ENCODE measurements at regions not wholly inside any gene's neighbourhood (a gene's known extent, or its start where the extent isn't known, plus 50 kb on each side); places are given as distances from the start of the nearest gene placed in this dataset.

- H3K4me3 ChIP-seq (ENCODE audit: low read depth, low read length), result no peak overlapping the region
- peaks cover 19% of the 10 kb centered on the region; the same call in 1 of the 2 replicates for H3K27me3 ChIP-seq (ENCODE audit: control insufficient read depth, insufficient read depth, low read length)
- 0 out of 2 replicates have a peak, but pooled peaks cover 2% of the 10 kb centered on the region for H3K4me1 ChIP-seq (ENCODE audit: control insufficient read depth, insufficient read depth, low read length)
- H3K9me3 ChIP-seq (ENCODE audit: control insufficient read depth, insufficient read depth, low read depth, low read length), result no peaks in the 10 kb centered on the region
- no peaks in the 10 kb centered on the region for H3K36me3 ChIP-seq (ENCODE audit: control insufficient read depth, insufficient read depth, low read length)
- no peak overlapping the region for H3K27ac ChIP-seq (ENCODE audit: low read depth, low read length)
- no peak overlapping the region for H3K9ac ChIP-seq (ENCODE audit: low read length)
Observed at GRCh38 chr17:34776456-34777443, 184.5 kb downstream of the CCT6B start.

- Histone ChIP-seq H3K9me3 (ENCODE audit: control insufficient read depth, insufficient read depth, low read depth, low read length) (no peaks in the 10 kb centered on the region), H3K27ac (ENCODE audit: low read depth, low read length) (no peak overlapping the region), H3K4me1 (ENCODE audit: control insufficient read depth, insufficient read depth, low read length) (no peaks in the 10 kb centered on the region), H3K36me3 (ENCODE audit: control insufficient read depth, insufficient read depth, low read length) (no peaks in the 10 kb centered on the region), H3K4me3 (ENCODE audit: low read depth, low read length) (no peak overlapping the region), H3K9ac (ENCODE audit: low read length) (no peak overlapping the region), H3K27me3 (ENCODE audit: control insufficient read depth, insufficient read depth, low read length) (peaks cover 17% of the 10 kb centered on the region; the same call in 1 of the 2 replicates)
Observed at GRCh38 chr17:34773036-34773435, 188.2 kb downstream of the CCT6B start.

GRCh38 chr17:34771891-34772290, 189.4 kb downstream of the CCT6B start:
- no peak overlapping the region for H3K9ac ChIP-seq (ENCODE audit: low read length)
- H3K27ac ChIP-seq (ENCODE audit: low read depth, low read length), result no peak overlapping the region
- no peak overlapping the region for H3K4me3 ChIP-seq (ENCODE audit: low read depth, low read length)
- H3K4me1 ChIP-seq (ENCODE audit: control insufficient read depth, insufficient read depth, low read length), result no peaks in the 10 kb centered on the region
- H3K36me3 ChIP-seq (ENCODE audit: control insufficient read depth, insufficient read depth, low read length), result no peaks in the 10 kb centered on the region
- H3K9me3 ChIP-seq (ENCODE audit: control insufficient read depth, insufficient read depth, low read depth, low read length), result no peaks in the 10 kb centered on the region
- H3K27me3 ChIP-seq (ENCODE audit: control insufficient read depth, insufficient read depth, low read length), result peaks cover 17% of the 10 kb centered on the region; the same call in 1 of the 2 replicates

GRCh38 chr17:34770586-34770985, 190.7 kb downstream of the CCT6B start:
- Histone ChIP-seq H3K9me3 (ENCODE audit: control insufficient read depth, insufficient read depth, low read depth, low read length) (no peaks in the 10 kb centered on the region), H3K9ac (ENCODE audit: low read length) (no peak overlapping the region), H3K27me3 (ENCODE audit: control insufficient read depth, insufficient read depth, low read length) (peaks cover 17% of the 10 kb centered on the region; the same call in 1 of the 2 replicates), H3K27ac (ENCODE audit: low read depth, low read length) (no peak overlapping the region), H3K4me1 (ENCODE audit: control insufficient read depth, insufficient read depth, low read length) (no peaks in the 10 kb centered on the region), H3K36me3 (ENCODE audit: control insufficient read depth, insufficient read depth, low read length) (no peaks in the 10 kb centered on the region), H3K4me3 (ENCODE audit: low read depth, low read length) (no peak overlapping the region)

GRCh38 chr17:34769899-34770298, 190.5 kb downstream of the TMEM132E start:
- peaks cover 17% of the 10 kb centered on the region; the same call in 1 of the 2 replicates for H3K27me3 ChIP-seq (ENCODE audit: control insufficient read depth, insufficient read depth, low read length)
- H3K27ac ChIP-seq (ENCODE audit: low read depth, low read length), result no peak overlapping the region
- no peak overlapping the region for H3K4me3 ChIP-seq (ENCODE audit: low read depth, low read length)
- H3K9ac ChIP-seq (ENCODE audit: low read length), result no peak overlapping the region
- no peaks in the 10 kb centered on the region; the same call in 1 of the 2 replicates for H3K4me1 ChIP-seq (ENCODE audit: control insufficient read depth, insufficient read depth, low read length)
- H3K36me3 ChIP-seq (ENCODE audit: control insufficient read depth, insufficient read depth, low read length), result no peaks in the 10 kb centered on the region
- H3K9me3 ChIP-seq (ENCODE audit: control insufficient read depth, insufficient read depth, low read depth, low read length), result no peaks in the 10 kb centered on the region

- Histone ChIP-seq H3K4me3 (ENCODE audit: low read depth, low read length) (no peak overlapping the region), H3K36me3 (ENCODE audit: control insufficient read depth, insufficient read depth, low read length) (no peaks in the 10 kb centered on the region), H3K9me3 (ENCODE audit: control insufficient read depth, insufficient read depth, low read depth, low read length) (no peaks in the 10 kb centered on the region), H3K27ac (ENCODE audit: low read depth, low read length) (no peak overlapping the region), H3K4me1 (ENCODE audit: control insufficient read depth, insufficient read depth, low read length) (peaks cover 6% of the 10 kb centered on the region), H3K27me3 (ENCODE audit: control insufficient read depth, insufficient read depth, low read length) (peaks cover 17% of the 10 kb centered on the region; the same call in 1 of the 2 replicates), H3K9ac (ENCODE audit: low read length) (no peak overlapping the region)
Observed at GRCh38 chr17:34769049-34769448, 189.7 kb downstream of the TMEM132E start.

- Histone ChIP-seq H3K36me3 (ENCODE audit: control insufficient read depth, insufficient read depth, low read length) (no peaks in the 10 kb centered on the region), H3K27me3 (ENCODE audit: control insufficient read depth, insufficient read depth, low read length) (peaks cover 7% of the 10 kb centered on the region; the same call in 1 of the 2 replicates), H3K9ac (ENCODE audit: low read length) (no peak overlapping the region), H3K9me3 (ENCODE audit: control insufficient read depth, insufficient read depth, low read depth, low read length) (no peaks in the 10 kb centered on the region), H3K4me3 (ENCODE audit: low read depth, low read length) (no peak overlapping the region), H3K27ac (ENCODE audit: low read depth, low read length) (no peak overlapping the region), H3K4me1 (ENCODE audit: control insufficient read depth, insufficient read depth, low read length) (peaks cover 10% of the 10 kb centered on the region)
Observed at GRCh38 chr17:34765291-34765690, 185.9 kb downstream of the TMEM132E start.

GRCh38 chr17:34764716-34765115, 185.3 kb downstream of the TMEM132E start:
- H3K36me3 ChIP-seq (ENCODE audit: control insufficient read depth, insufficient read depth, low read length), result no peaks in the 10 kb centered on the region
- no peak overlapping the region for H3K4me3 ChIP-seq (ENCODE audit: low read depth, low read length)
- no peak overlapping the region for H3K27ac ChIP-seq (ENCODE audit: low read depth, low read length)
- H3K4me1 ChIP-seq (ENCODE audit: control insufficient read depth, insufficient read depth, low read length), result peaks cover 10% of the 10 kb centered on the region
- no peaks in the 10 kb centered on the region for H3K9me3 ChIP-seq (ENCODE audit: control insufficient read depth, insufficient read depth, low read depth, low read length)
- no peak overlapping the region for H3K9ac ChIP-seq (ENCODE audit: low read length)
- peaks cover 7% of the 10 kb centered on the region; the same call in 1 of the 2 replicates for H3K27me3 ChIP-seq (ENCODE audit: control insufficient read depth, insufficient read depth, low read length)

- peaks cover 10% of the 10 kb centered on the region for H3K4me1 ChIP-seq (ENCODE audit: control insufficient read depth, insufficient read depth, low read length)
- no peaks in the 10 kb centered on the region for H3K9me3 ChIP-seq (ENCODE audit: control insufficient read depth, insufficient read depth, low read depth, low read length)
- H3K9ac ChIP-seq (ENCODE audit: low read length), result no peak overlapping the region
- no peak overlapping the region for H3K4me3 ChIP-seq (ENCODE audit: low read depth, low read length)
- H3K27ac ChIP-seq (ENCODE audit: low read depth, low read length), result no peak overlapping the region
- H3K36me3 ChIP-seq (ENCODE audit: control insufficient read depth, insufficient read depth, low read length), result no peaks in the 10 kb centered on the region
- peaks cover 5% of the 10 kb centered on the region; the same call in 1 of the 2 replicates for H3K27me3 ChIP-seq (ENCODE audit: control insufficient read depth, insufficient read depth, low read length)
Observed at GRCh38 chr17:34763728-34764665, 184.6 kb downstream of the TMEM132E start.

GRCh38 chr17:34762078-34762477, 182.7 kb downstream of the TMEM132E start:
- peaks cover 11% of the 10 kb centered on the region for H3K4me1 ChIP-seq (ENCODE audit: control insufficient read depth, insufficient read depth, low read length)
- H3K9me3 ChIP-seq (ENCODE audit: control insufficient read depth, insufficient read depth, low read depth, low read length), result no peaks in the 10 kb centered on the region
- no peak overlapping the region for H3K27ac ChIP-seq (ENCODE audit: low read depth, low read length)
- H3K9ac ChIP-seq (ENCODE audit: low read length), result no peak overlapping the region
- no peaks in the 10 kb centered on the region for H3K36me3 ChIP-seq (ENCODE audit: control insufficient read depth, insufficient read depth, low read length)
- H3K27me3 ChIP-seq (ENCODE audit: control insufficient read depth, insufficient read depth, low read length), result no peaks in the 10 kb centered on the region
- H3K4me3 ChIP-seq (ENCODE audit: low read depth, low read length), result no peak overlapping the region
